DND-41 (cell line): ENCODE measurements at regions not wholly inside any gene's neighbourhood (a gene's known extent, or its start where the extent isn't known, plus 50 kb on each side); places are given as distances from the start of the nearest gene placed in this dataset.

ENCODE experiments used
- ATAC-seq: fragments of 200-7000 bp; cut with Tn5 transposase; 3 replicates; pipeline ENCODE4 v1.9.1; 2021; ENCODE audit warnings: low read depth; ENCODE audit not compliant: insufficient read depth
- DNase-seq: peaks from one replicate; pipeline ENCODE4 v3.0.0-alpha.2; 2020
- H2AFZ ChIP-seq: 2 replicates; pipeline ENCODE4 v1.6.0; 2012; ENCODE audit warnings: low read depth, low read length
- H3K27ac ChIP-seq: 2 replicates; pipeline ENCODE4 v1.5.1; 2012; ENCODE audit warnings: low read length, inconsistent platforms
- H3K27me3 ChIP-seq: fragments of 200-600 bp; sonication (generic); 2 replicates; pipeline ENCODE4 v1.6.0; 2012; ENCODE audit warnings: low read length, mild to moderate bottlenecking, inconsistent platforms; ENCODE audit not compliant: insufficient read depth, poor library complexity
- H3K36me3 ChIP-seq: 2 replicates; pipeline ENCODE4 v1.5.1; 2012; ENCODE audit warnings: low read length, inconsistent platforms; ENCODE audit not compliant: insufficient read depth
- H3K4me1 ChIP-seq: 2 replicates; pipeline ENCODE4 v1.5.1; 2012; ENCODE audit warnings: mild to moderate bottlenecking, low read length; ENCODE audit not compliant: insufficient read depth
- H3K4me2 ChIP-seq: 2 replicates; pipeline ENCODE4 v1.6.0; 2012; ENCODE audit warnings: mild to moderate bottlenecking, moderate library complexity, low read length, inconsistent platforms; ENCODE audit not compliant: insufficient read depth
- H3K4me3 ChIP-seq, 2 experiments: fragments of 200-600 bp in 1 of 2; shearing (Covaris generic) in 1 of 2; 2 replicates each; pipeline ENCODE4 v1.5.1; 2012 to 2016; ENCODE audit warnings: inconsistent platforms in 2 of 2, low read length in 2 of 2, mild to moderate bottlenecking in 2 of 2, low read depth in 1 of 2, moderate library complexity in 1 of 2
- H3K79me2 ChIP-seq: 2 replicates; pipeline ENCODE4 v1.6.0; 2012; ENCODE audit warnings: low read length, inconsistent platforms; ENCODE audit not compliant: insufficient read depth
- H3K9ac ChIP-seq: 2 replicates; pipeline ENCODE4 v1.6.0; 2012; ENCODE audit warnings: low read depth, mild to moderate bottlenecking, inconsistent platforms, low read length, moderate library complexity
- H3K9me3 ChIP-seq: 2 replicates; pipeline ENCODE4 v1.5.1; 2012; ENCODE audit warnings: low read length, moderate library complexity, mild to moderate bottlenecking, inconsistent platforms; ENCODE audit not compliant: insufficient read depth, severe bottlenecking
- H4K20me1 ChIP-seq: 2 replicates; pipeline ENCODE4 v1.6.0; 2012; ENCODE audit warnings: low read length; ENCODE audit not compliant: insufficient read depth
- CTCF ChIP-seq: IDR thresholded peaks from 2 replicates; pipeline ENCODE4 v1.5.1; 2012; ENCODE audit warnings: borderline replicate concordance, low read length, moderate library complexity, mild to moderate bottlenecking; ENCODE audit not compliant: poor library complexity, severe bottlenecking; ENCODE audit errors: extremely low read depth
- EZH2 ChIP-seq: IDR thresholded peaks from 3 replicates; pipeline ENCODE4 v1.6.1; 2012; ENCODE audit warnings: borderline replicate concordance, low read depth, mild to moderate bottlenecking, moderate library complexity, low read length, inconsistent platforms; ENCODE audit not compliant: severe bottlenecking

DNA sequence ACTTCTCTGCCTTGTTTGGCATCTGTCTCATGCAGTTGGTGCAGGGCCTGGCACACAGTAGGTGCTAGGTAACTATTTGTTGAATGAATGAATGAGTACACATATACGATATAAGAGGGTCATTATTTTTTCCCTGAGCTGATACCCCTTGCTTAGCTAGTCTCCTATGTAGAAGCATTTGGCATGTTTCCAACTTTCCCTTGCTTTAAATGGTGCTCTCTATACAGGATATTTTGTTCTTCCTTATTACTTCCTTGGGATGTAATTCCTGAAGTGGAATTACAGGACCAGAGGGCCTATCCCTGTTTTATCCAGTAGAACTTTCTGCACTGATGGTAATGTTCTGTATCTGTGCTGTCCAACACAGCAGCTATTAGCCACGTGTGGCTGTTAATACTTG is 250.1 kb upstream of the PWP1 start:
- H3K4me2 ChIP-seq: no peak overlapping the region
- H3K9me3 ChIP-seq: no peaks in the 10 kb centered on the region
- TF ChIP-seq CTCF: no peak
- no peak for TF ChIP-seq EZH2
- no peaks in the 10 kb centered on the region for H3K27me3 ChIP-seq
- H3K27ac ChIP-seq: no peak overlapping the region
- H3K4me3 ChIP-seq: no peak overlapping the region
- DNase-seq: no peak
- no peak for ATAC-seq
- no peaks in the 10 kb centered on the region for H3K79me2 ChIP-seq
- no peak overlapping the region for H3K9ac ChIP-seq
- H3K4me1 ChIP-seq: no peaks in the 10 kb centered on the region
- H3K36me3 ChIP-seq: no peaks in the 10 kb centered on the region
- no peaks in the 10 kb centered on the region; the same call in 1 of the 2 replicates for H4K20me1 ChIP-seq
- H2AFZ ChIP-seq: no peak overlapping the region

DNA sequence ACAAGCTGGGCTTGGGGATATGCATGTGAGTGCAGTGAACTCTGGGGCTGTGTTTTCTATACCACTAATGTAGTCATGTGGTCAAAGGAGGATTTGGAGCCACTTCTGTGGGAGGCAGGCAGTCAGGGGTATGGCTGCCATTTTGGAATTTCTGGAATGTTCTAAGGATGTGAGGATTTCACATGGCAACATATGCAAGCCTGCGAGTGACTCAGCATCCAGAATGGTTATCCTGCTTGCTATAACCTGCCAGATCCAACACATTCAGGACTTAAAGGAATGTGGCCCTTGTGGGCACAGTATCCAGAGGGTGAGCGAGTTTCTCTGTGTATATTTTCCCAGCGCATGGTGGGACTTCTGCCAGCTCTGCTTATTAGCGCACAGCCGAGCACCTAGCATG is 249.2 kb upstream of the PWP1 start:
- no peak for ATAC-seq

GRCh38 chr12:107436836-107437235 is 248.8 kb upstream of the PWP1 start:
- TF ChIP-seq EZH2: no peak
- no peak for DNase-seq

More for the DNA sequence above, 249.2 kb upstream of the PWP1 start:
- no peaks in the 10 kb centered on the region; the same call in 1 of the 2 replicates for H4K20me1 ChIP-seq
- H3K4me1 ChIP-seq: no peaks in the 10 kb centered on the region
- no peaks in the 10 kb centered on the region for H3K79me2 ChIP-seq
- no peak for DNase-seq
- no peaks in the 10 kb centered on the region for H3K36me3 ChIP-seq
- H3K9me3 ChIP-seq: no peaks in the 10 kb centered on the region
- no peak overlapping the region for H3K4me2 ChIP-seq
- no peak overlapping the region for H3K27ac ChIP-seq
- H3K4me3 ChIP-seq: no peak overlapping the region
- H3K9ac ChIP-seq: no peak overlapping the region
- H3K27me3 ChIP-seq: no peaks in the 10 kb centered on the region
- no peak overlapping the region for H2AFZ ChIP-seq
- TF ChIP-seq CTCF: no peak
- TF ChIP-seq EZH2: no peak

DNA sequence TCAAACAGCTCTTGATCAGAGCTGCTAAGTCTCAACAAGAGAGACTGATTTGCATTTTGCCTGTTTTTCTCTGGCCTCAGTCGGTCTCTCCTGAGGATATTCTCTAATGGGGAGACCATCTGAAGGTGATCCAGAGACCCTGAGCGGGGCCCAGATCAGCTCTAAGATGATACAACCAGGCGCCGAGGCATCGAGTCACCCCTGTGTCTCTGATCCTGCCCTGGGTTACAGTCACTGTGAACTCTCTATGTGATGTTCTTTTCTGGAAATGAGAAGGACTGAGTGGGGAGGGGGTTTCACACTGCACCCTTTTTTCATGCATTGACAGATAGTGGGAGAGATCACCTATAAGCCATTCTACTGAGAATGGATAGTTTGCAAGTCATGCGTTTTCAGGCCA is 247.6 kb upstream of the PWP1 start:
- no peaks in the 10 kb centered on the region; the same call in 1 of the 2 replicates for H4K20me1 ChIP-seq
- H3K36me3 ChIP-seq: no peaks in the 10 kb centered on the region
- no peak overlapping the region for H3K4me2 ChIP-seq
- H3K4me1 ChIP-seq: no peaks in the 10 kb centered on the region
- ATAC-seq: no peak
- no peak for DNase-seq
- H3K27me3 ChIP-seq: no peaks in the 10 kb centered on the region
- TF ChIP-seq EZH2: no peak
- H3K27ac ChIP-seq: no peak overlapping the region
- H3K9me3 ChIP-seq: no peaks in the 10 kb centered on the region
- H2AFZ ChIP-seq: no peak overlapping the region
- H3K79me2 ChIP-seq: no peaks in the 10 kb centered on the region
- H3K4me3 ChIP-seq: no peak overlapping the region
- no peak overlapping the region for H3K9ac ChIP-seq

More at GRCh38 chr12:107436836-107437235, 248.8 kb upstream of the PWP1 start:
- no peaks in the 10 kb centered on the region for H3K9me3 ChIP-seq
- no peaks in the 10 kb centered on the region for H3K4me1 ChIP-seq
- no peaks in the 10 kb centered on the region for H3K27me3 ChIP-seq
- no peak overlapping the region for H3K27ac ChIP-seq
- ATAC-seq: no peak
- H3K4me2 ChIP-seq: no peak overlapping the region
- H4K20me1 ChIP-seq: no peaks in the 10 kb centered on the region; the same call in 1 of the 2 replicates
- no peaks in the 10 kb centered on the region for H3K79me2 ChIP-seq
- no peak overlapping the region for H2AFZ ChIP-seq
- no peaks in the 10 kb centered on the region for H3K36me3 ChIP-seq
- H3K9ac ChIP-seq: no peak overlapping the region
- no peak overlapping the region for H3K4me3 ChIP-seq
